Body of pancreas (tissue), 4 donors: ENCODE measurements at regions not wholly inside any gene's neighbourhood (a gene's known extent, or its start where the extent isn't known, plus 50 kb on each side); places are given as distances from the start of the nearest gene placed in this dataset.
A peak's percentile ranks its signal among the peaks of the same experiment; 100 is the strongest.
"Not testable (repeated sequence)": the region's sequence is repeated elsewhere in the genome, so short reads cannot be mapped to it uniquely, and the experiment has no call there.

ENCODE experiments used
- ATAC-seq: fragments of 150-250 bp; one replicate; pipeline ENCODE4 v1.9.1; 2016
- DNase-seq, 4 donors: peaks; one replicate each; pipeline ENCODE4 v3.0.0-alpha.2; 2019
- H3K27ac ChIP-seq, 4 donors: fragments of 200-600 bp; sonication (generic); 1 replicate in 3 of 4; 2 replicates in 1 of 4; pipeline versions ENCODE4 v1.5.1 to v1.6.1; 2016 to 2019; ENCODE audit warnings: mild to moderate bottlenecking in 1 of 4, mixed read lengths in 1 of 4, moderate library complexity in 1 of 4
- H3K27me3 ChIP-seq, 2 donors: fragments of 200-600 bp; sonication (generic); one replicate each; pipeline ENCODE4 v1.6.0; 2016; ENCODE audit warnings: mild to moderate bottlenecking in 1 of 2
- H3K36me3 ChIP-seq, 2 donors: fragments of 200-600 bp; sonication (generic); replicated peaks in 1 of 2; 2 replicates each; pipeline ENCODE4 v1.5.1; 2016; ENCODE audit warnings: low read depth in 2 of 2; ENCODE audit not compliant: insufficient read depth in 1 of 2
- H3K4me1 ChIP-seq: fragments of 200-600 bp; sonication (generic); one replicate; pipeline ENCODE4 v1.6.0; 2016
- H3K4me3 ChIP-seq, 2 donors: fragments of 200-600 bp; sonication (generic); 1 replicate in 1 of 2; 2 replicates in 1 of 2; pipeline ENCODE4 v1.5.1; 2016 to 2019
- H3K9me3 ChIP-seq, 3 donors: fragments of 200-600 bp; sonication (generic); 1 replicate in 2 of 3; 2 replicates in 1 of 3; pipeline ENCODE4 v1.5.1; 2016
- CTCF ChIP-seq, 7 experiments: fragments of 450-650 bp in 4 of 7; fragments of 200-600 bp in 3 of 7; sonication (generic) in 3 of 7; IDR thresholded peaks; one replicate each; pipeline ENCODE4 v1.5.1; 2016 to 2019; ENCODE audit warnings: antibody characterized with exemption in 7 of 7
- POLR2A ChIP-seq, 3 donors: fragments of 450-650 bp; IDR thresholded peaks; one replicate each; pipeline ENCODE4 v1.6.1; 2016; ENCODE audit warnings: antibody characterized with exemption in 3 of 3, mild to moderate bottlenecking in 2 of 3
- WGBS, 2 donors: methylation state at CpG; one replicate each; pipeline ENCODE4 v1.1.5; 2017; 5-methylcytosine and 5-hydroxymethylcytosine counted together
- intact Hi-C: fragments of 100-400 bp; cut with DNase I; formaldehyde crosslinking; loops from one replicate; pipeline ENCODE4 v1.15.1; 2023

DNA sequence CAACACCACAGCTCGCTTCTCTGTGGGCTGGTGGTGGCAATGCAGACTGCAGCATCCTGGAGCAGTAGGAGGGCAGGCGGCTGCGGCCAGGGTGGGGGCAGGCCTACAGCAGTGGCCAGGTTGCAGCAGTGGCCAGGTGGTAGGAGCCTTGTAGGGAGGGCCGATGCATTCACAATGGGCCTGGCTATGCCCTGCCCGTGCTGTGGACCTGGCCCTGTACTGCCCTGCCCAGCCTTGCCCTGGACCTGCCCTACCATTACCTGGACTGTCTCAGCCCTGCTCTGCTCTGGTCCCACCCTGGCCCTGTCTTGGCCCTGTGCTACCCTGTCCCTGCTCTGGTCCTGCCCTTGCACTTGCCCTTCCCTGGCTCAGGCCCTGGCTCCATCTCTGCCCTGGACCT lies 226.0 kb downstream of the LIPI start:
- ATAC-seq, H3K36me3 ChIP-seq, DNase-seq, H3K4me3 ChIP-seq, H3K9me3 ChIP-seq, H3K27me3 ChIP-seq, intact Hi-C loops, H3K4me1 ChIP-seq, H3K27ac ChIP-seq: not testable (repeated sequence)
- WGBS, 2 donors: 40 to 72% methylated on average over 1 to 3 of the region's 5 CpGs

DNA sequence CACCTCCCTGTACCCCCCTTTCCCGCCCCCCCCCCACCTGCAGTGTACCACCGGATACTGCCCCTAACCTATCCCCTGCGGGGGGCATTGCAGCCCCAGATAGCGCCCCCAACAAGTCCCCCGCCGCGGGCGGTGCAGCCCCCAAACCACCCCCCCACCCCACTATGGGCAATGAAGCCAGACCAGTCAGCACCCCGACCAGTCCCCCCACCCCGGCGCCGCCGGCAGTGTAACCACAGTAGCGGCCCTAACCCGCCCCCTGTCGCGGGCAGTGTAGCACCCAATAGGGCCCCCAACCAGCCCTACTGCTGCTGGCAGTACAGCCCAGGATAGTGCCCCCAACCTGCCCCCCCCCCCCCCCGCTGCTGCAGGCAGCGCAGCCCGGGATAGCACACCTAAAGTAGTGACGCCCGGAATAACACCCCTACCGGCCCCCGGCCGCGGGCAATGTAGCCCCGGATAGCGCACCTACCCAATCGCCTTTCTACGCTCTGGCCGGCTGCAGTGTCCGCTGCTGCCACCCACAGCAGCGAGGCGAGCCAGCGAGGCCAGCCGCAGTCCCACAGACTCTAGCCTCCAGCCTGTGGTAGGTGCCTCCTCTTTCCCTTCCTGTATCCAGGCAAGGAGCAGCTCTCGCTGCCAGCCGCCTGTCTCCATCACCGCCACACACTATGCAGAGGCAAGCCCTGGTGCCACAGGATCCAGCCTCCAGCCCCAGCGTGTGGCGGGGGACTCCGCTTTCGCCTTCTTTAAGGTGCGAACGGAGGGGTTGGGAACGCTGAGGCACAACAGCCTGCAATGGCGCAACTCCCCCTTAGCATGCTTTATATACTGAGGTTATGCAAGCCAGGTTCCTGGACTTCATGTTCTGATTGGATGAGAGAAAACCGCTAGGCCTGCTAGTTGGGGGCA lies 229.3 kb downstream of the LIPI start:
- DNase-seq, H3K27ac ChIP-seq, ATAC-seq, H3K36me3 ChIP-seq, H3K27me3 ChIP-seq, H3K4me1 ChIP-seq, intact Hi-C loops, H3K9me3 ChIP-seq, H3K4me3 ChIP-seq: not testable (repeated sequence)
- WGBS, 2 donors: 78 to 79% methylated on average over 8 to 20 of the region's 48 CpGs

GRCh38 chr21:13980115-13980662 lies 230.6 kb downstream of the LIPI start:
- not testable (repeated sequence) for H3K27ac ChIP-seq

GRCh38 chr21:13979608-13980007 lies 231.1 kb downstream of the LIPI start:
- WGBS, 2 donors: 0 to 22% methylated on average over 1 to 25 of the region's 26 CpGs
- H3K27me3 ChIP-seq, ATAC-seq, H3K4me1 ChIP-seq, H3K9me3 ChIP-seq, H3K36me3 ChIP-seq, H3K27ac ChIP-seq, intact Hi-C loops: not testable (repeated sequence)
- peak in 1 of 4 donors; percentile 23 for DNase-seq
- H3K4me3 ChIP-seq: peak overlapping the region in 1 of 2 donors; percentile 6

More at GRCh38 chr21:13980115-13980662, 230.6 kb downstream of the LIPI start:
- peak in 6 of 7 experiments; percentile 6 to 55 (median 42) for TF ChIP-seq CTCF (IDR thresholded peaks at IDR 0.05)
- peak in 1 of 3 donors; percentile 56 for TF ChIP-seq POLR2A (IDR thresholded peaks at IDR 0.05)
- intact Hi-C loops, H3K9me3 ChIP-seq, H3K4me1 ChIP-seq, H3K36me3 ChIP-seq, H3K27me3 ChIP-seq: not testable (repeated sequence)
- 3 to 16% methylated on average over 11 to 35 of the region's 42 CpGs for WGBS, 2 donors
- ATAC-seq (peak; percentile 97), DNase-seq (peak; percentile 53 to 88 (median 82))
- H3K4me3 ChIP-seq: peak overlapping the region in 1 of 2 donors; percentile 6

DNA sequence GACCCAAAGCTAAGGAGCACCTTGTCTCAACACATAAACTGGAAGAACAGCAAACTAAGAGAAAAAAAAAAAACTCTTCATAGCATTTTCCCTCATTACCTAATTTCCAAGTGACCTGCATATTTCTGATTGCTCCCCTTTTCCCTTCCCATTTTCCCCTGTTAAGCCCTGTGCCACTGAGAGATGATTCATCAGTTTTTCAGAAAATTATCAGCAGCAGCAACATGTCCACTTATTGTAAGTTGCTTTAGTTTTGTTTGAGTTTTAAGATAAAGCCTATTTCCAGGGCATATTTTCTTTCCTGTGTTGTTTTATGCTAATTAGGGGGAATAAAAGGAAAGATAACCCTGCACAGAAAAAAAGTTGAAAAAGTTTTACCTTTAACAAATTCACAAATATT lies 236.2 kb downstream of the LIPI start:
- DNase-seq, H3K9me3 ChIP-seq, H3K27ac ChIP-seq, H3K36me3 ChIP-seq, H3K4me1 ChIP-seq, ATAC-seq, H3K4me3 ChIP-seq, intact Hi-C loops, H3K27me3 ChIP-seq: not testable (repeated sequence)

GRCh38 chr21:13969853-13970252 lies 240.9 kb downstream of the LIPI start:
- intact Hi-C loops, H3K27ac ChIP-seq, H3K9me3 ChIP-seq, H3K27me3 ChIP-seq, ATAC-seq, H3K36me3 ChIP-seq, H3K4me1 ChIP-seq, DNase-seq, H3K4me3 ChIP-seq: not testable (repeated sequence)
- 62 to 87% methylated on average over 3 of the region's 3 CpGs for WGBS, 2 donors

DNA sequence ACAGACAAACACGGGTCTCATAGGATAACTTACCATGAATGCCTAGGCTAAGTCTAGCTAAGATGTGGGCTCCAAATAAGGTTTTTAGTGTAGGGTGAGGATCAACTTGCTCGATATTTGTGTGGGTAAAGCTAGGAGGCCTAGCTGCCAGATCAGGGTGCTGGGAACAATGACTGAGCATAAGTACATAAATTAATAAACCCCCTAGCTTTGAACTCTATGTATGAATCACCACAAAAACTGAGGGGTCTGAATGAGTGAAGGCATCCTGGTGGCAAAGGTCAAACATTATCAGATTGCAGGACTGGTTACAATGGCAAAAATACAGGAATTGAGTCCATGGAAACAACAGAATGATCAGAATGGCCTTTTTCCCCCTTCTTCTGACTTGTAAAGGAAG lies 241.8 kb downstream of the LIPI start:
- DNase-seq, H3K4me1 ChIP-seq, H3K27ac ChIP-seq, H3K4me3 ChIP-seq, H3K36me3 ChIP-seq, H3K9me3 ChIP-seq, ATAC-seq, intact Hi-C loops, H3K27me3 ChIP-seq: not testable (repeated sequence)
- WGBS, 2 donors: 57 to 70% methylated on average over 2 of the region's 2 CpGs

- WGBS, 2 donors: 76 to 86% methylated on average over 3 of the region's 3 CpGs
Observed at GRCh38 chr21:13963259-13963658, 247.5 kb downstream of the LIPI start.

More at GRCh38 chr21:13963259-13963658, 247.5 kb downstream of the LIPI start:
- H3K27ac ChIP-seq, intact Hi-C loops, H3K4me1 ChIP-seq, H3K4me3 ChIP-seq, DNase-seq, ATAC-seq, H3K9me3 ChIP-seq, H3K27me3 ChIP-seq, H3K36me3 ChIP-seq: not testable (repeated sequence)
